Loucy (cell line): ENCODE measurements at regions not wholly inside any gene's neighbourhood (a gene's known extent, or its start where the extent isn't known, plus 50 kb on each side); places are given as distances from the start of the nearest gene placed in this dataset.

Experiments used
- CTCF ChIP-seq: fragments of 200-600 bp; sonication (generic); conservative IDR thresholded peaks from 2 replicates; pipeline ENCODE4 v1.5.1; 2014; ENCODE audit warnings: mild to moderate bottlenecking, antibody characterized with exemption, low read length
- EZH2phosphoT487 ChIP-seq: fragments of 200-600 bp; IDR thresholded peaks from 2 replicates; pipeline ENCODE4 v1.6.1; 2018; ENCODE audit warnings: antibody characterized with exemption, mild to moderate bottlenecking, moderate library complexity, borderline replicate concordance

GRCh38 chr7:52689912-52690311 lies 345.5 kb upstream of the POM121L12 start:
- TF ChIP-seq CTCF, result no peak
- TF ChIP-seq EZH2phosphoT487, result no peak
